ENCODE measurements at regions not wholly inside any gene's neighbourhood (a gene's known extent, or its start where the extent isn't known, plus 50 kb on each side); places are given as distances from the start of the nearest gene placed in this dataset.

DNA sequence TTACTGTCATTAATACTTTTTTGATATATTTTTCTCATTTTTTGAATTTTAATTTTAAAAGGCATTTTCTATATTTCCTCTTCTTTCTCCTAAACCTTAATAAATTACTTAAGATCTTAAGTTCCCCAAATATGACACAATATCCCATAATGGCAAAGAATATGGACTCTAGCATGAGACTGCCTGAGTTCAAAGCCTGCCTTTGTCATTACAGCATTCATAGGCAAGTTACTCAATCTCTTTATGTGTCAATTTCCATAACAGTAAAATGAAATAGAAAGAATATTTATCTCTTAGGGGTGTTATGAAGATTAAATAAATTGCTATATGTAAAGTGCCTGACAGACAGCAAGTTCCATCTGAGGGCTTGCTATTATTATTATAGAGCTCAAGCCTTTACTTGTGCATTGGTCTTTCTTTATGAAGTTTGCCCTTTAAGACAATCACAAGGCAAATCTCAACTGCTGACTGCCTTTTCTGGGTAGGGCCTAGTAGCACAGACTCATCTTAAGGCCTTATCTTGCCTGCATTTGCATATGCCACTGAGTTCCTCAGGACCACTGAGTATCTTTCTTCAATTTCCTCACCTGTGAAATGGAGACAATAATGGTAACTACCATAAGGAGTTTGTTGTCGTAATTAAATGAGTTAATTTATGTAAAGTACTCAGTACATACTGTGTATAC, 231.0 kb downstream of the NRIP1 start:
- no peak for DNase-seq
- WGBS, 2 donors = 89 to 96% methylated on average over 1 of the region's 1 CpG
- no peak overlapping the region for H3K4me3 ChIP-seq

DNA sequence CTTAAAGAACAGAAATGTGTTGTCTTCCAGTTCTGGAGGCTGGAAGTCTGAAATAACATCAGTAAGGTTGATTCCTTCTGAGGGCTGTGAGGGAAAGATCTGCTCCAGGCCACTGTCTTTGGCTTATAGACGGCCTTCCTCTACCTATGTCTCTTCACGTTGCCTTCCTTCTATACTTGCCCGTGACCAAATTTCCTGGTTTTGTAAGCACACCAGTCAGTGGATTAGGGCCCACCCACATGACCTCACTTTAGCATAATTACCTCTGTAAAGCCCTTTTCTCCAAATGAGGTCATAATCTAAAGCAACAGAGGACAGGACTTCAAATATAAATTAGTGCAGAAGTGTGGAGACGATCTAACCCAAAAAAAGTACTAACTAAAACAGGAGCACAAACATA, 231.6 kb downstream of the NRIP1 start:
- Histone ChIP-seq H3K27me3 (no peaks in the 10 kb centered on the region), H3K36me3 (ENCODE audit: low read depth, missing control alignments) (no peaks in the 10 kb centered on the region), H3K9me3 (no peaks in the 10 kb centered on the region), H3K27ac (no peak overlapping the region), H3K4me1 (no peaks in the 10 kb centered on the region), H3K4me3 (no peak overlapping the region)
- TF ChIP-seq, protein P1, sequence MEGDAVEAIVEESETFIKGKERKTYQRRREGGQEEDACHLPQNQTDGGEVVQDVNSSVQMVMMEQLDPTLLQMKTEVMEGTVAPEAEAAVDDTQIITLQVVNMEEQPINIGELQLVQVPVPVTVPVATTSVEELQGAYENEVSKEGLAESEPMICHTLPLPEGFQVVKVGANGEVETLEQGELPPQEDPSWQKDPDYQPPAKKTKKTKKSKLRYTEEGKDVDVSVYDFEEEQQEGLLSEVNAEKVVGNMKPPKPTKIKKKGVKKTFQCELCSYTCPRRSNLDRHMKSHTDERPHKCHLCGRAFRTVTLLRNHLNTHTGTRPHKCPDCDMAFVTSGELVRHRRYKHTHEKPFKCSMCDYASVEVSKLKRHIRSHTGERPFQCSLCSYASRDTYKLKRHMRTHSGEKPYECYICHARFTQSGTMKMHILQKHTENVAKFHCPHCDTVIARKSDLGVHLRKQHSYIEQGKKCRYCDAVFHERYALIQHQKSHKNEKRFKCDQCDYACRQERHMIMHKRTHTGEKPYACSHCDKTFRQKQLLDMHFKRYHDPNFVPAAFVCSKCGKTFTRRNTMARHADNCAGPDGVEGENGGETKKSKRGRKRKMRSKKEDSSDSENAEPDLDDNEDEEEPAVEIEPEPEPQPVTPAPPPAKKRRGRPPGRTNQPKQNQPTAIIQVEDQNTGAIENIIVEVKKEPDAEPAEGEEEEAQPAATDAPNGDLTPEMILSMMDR (IDR thresholded peaks at IDR 0.05) = no peak
- TF ChIP-seq POLR2A (IDR thresholded peaks at IDR 0.05) = no peak
- DNase-seq = no peak
- intact Hi-C loops (cut with DNase I; ENCODE audit: low total_unique reads) = no loop called here
- WGBS, 2 donors = 93 to 94% methylated on average over 4 of the region's 4 CpGs

More for the DNA sequence above, 231.0 kb downstream of the NRIP1 start:
- no peaks in the 10 kb centered on the region for H3K36me3 ChIP-seq (ENCODE audit: low read depth, missing control alignments)
- H3K27me3 ChIP-seq = no peaks in the 10 kb centered on the region
- no peaks in the 10 kb centered on the region for H3K9me3 ChIP-seq
- intact Hi-C loops (cut with DNase I; ENCODE audit: low total_unique reads) = no loop called here
- no peak for TF ChIP-seq POLR2A (IDR thresholded peaks at IDR 0.05)
- TF ChIP-seq, protein P1 (IDR thresholded peaks at IDR 0.05) = no peak
- H3K4me1 ChIP-seq = no peaks in the 10 kb centered on the region
- no peak overlapping the region for H3K27ac ChIP-seq

DNA sequence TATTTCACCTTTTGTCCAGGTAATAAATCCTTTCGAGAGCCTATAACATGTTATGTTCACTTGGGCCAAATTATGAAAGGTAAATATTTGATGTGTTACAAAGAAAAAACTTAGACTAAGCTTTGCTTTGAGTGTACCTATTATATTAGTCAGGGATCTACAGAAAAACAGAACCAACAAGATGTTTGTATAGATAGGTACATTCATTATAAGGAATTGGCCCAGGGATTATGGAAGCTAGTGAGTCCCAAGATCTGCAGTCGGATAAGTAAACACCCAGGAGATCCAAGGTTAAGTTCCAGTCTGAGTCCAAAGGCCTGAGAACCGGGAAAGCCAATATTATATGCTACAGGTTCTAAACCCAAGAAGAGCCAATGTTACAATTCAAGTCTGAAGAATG, 234.5 kb downstream of the NRIP1 start:
- 87 to 94% methylated on average over 3 of the region's 3 CpGs for WGBS, 2 donors
- Histone ChIP-seq H3K9me3 (no peaks in the 10 kb centered on the region), H3K27ac (no peak overlapping the region), H3K36me3 (ENCODE audit: low read depth, missing control alignments) (no peaks in the 10 kb centered on the region), H3K27me3 (no peaks in the 10 kb centered on the region), H3K4me3 (no peak overlapping the region), H3K4me1 (no peaks in the 10 kb centered on the region)
- TF ChIP-seq POLR2A (IDR thresholded peaks at IDR 0.05) = no peak
- TF ChIP-seq, protein P1 (IDR thresholded peaks at IDR 0.05) = no peak
- DNase-seq = no peak
- intact Hi-C loops (cut with DNase I; ENCODE audit: low total_unique reads) = no loop called here

DNA sequence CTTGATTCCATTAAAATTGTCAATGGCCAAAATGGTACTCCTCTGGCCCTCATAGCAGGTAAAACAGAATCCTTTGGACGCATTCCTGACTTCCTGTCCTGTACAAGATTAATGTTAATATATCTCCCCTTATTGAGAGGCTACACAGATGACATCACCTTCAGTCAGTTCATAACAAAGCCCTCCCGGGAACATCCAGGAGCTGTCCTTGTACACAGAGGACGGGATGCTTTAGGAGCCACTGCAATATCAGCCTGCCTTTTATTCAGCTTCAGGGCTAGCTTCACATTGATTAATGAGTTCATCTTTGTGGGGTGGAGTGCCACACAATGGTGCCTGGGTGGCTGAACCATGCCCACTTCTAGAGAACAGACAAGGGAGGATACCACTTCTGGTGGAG, 235.1 kb downstream of the NRIP1 start:
- intact Hi-C loops (cut with DNase I; ENCODE audit: low total_unique reads) = no loop called here
- TF ChIP-seq, protein P1 (IDR thresholded peaks at IDR 0.05) = no peak
- TF ChIP-seq POLR2A (IDR thresholded peaks at IDR 0.05) = no peak
- Histone ChIP-seq H3K9me3 (no peaks in the 10 kb centered on the region), H3K27me3 (no peaks in the 10 kb centered on the region), H3K4me3 (no peak overlapping the region), H3K4me1 (no peaks in the 10 kb centered on the region), H3K36me3 (ENCODE audit: low read depth, missing control alignments) (no peaks in the 10 kb centered on the region), H3K27ac (no peak overlapping the region)
- no peak for DNase-seq
- 90 to 95% methylated on average over 2 to 3 of the region's 3 CpGs for WGBS, 2 donors

DNA sequence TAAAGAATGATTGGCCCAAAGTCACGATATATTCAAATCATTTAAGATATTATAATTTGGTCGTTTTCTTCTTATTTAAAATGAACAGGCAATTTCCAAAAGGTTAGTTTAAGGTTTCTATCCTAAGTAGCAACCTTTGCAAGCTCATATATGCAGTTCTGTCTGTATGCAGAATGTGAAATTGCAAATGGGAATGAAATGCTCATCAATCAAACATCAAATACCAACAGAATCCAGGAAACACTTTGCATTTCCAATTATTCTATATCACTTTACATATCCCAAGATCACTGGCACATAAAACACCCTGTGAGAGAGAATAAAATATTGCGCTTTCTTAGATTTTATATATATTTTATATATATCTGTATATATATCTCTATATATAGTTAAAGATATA, 237.3 kb downstream of the NRIP1 start:
- TF ChIP-seq, protein P1 (IDR thresholded peaks at IDR 0.05) = no peak
- no peak for TF ChIP-seq POLR2A (IDR thresholded peaks at IDR 0.05)
- no peaks in the 10 kb centered on the region for H3K36me3 ChIP-seq (ENCODE audit: low read depth, missing control alignments)
- 76 to 80% methylated on average over 3 of the region's 3 CpGs for WGBS, 2 donors
- no peak for DNase-seq
- H3K27me3 ChIP-seq = no peaks in the 10 kb centered on the region
- H3K9me3 ChIP-seq = no peaks in the 10 kb centered on the region
- no peak overlapping the region for H3K4me3 ChIP-seq
- H3K4me1 ChIP-seq = no peaks in the 10 kb centered on the region
- intact Hi-C loops (cut with DNase I; ENCODE audit: low total_unique reads) = no loop called here
- no peak overlapping the region for H3K27ac ChIP-seq
